ENCODE measurements at regions not wholly inside any gene's neighbourhood (a gene's known extent, or its start where the extent isn't known, plus 50 kb on each side); places are given as distances from the start of the nearest gene placed in this dataset.

DNA sequence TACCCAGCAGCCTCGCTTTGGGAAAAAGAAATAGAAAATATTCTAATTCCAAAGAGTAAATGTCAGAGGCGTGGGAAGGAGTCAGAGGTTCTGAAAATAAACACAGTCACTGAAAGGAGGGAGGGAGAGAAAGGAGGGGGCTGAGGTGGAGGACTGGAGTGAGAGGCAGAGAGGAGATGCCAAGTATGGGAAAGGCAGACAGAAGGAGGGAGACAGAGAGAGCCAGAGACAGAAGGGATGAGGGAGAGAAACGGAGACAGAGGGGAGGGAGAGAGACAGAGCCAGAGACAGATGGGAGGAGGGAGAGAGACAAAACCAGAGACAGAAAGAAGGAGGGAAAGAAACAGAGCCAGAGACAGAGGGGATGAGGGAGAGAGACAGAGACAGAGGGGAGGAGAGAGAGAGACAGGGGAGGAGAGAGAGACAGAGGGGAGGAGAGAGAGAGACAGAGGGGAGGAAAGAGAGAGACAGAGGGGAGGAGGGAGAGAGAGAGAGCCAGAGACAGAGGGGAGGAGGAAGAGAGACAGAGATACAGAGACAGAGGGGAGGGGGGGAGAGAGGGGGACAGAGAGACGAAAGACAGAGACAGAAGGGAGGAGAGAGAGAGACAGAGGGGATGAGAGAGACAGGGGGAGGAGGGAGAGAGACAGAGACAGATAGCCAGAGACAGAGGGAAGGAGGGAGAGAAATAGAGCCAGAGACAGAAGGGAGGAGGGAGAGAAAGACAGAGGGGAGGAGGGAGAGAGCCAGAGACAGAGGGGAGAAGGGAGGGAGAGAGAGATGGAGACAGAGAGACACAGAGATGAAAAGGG lies 525.5 kb downstream of the MATN1 start:
- no peak overlapping the region for H3K4me3 ChIP-seq (ENCODE audit: low read depth, low read length)
- TF ChIP-seq, protein P1, sequence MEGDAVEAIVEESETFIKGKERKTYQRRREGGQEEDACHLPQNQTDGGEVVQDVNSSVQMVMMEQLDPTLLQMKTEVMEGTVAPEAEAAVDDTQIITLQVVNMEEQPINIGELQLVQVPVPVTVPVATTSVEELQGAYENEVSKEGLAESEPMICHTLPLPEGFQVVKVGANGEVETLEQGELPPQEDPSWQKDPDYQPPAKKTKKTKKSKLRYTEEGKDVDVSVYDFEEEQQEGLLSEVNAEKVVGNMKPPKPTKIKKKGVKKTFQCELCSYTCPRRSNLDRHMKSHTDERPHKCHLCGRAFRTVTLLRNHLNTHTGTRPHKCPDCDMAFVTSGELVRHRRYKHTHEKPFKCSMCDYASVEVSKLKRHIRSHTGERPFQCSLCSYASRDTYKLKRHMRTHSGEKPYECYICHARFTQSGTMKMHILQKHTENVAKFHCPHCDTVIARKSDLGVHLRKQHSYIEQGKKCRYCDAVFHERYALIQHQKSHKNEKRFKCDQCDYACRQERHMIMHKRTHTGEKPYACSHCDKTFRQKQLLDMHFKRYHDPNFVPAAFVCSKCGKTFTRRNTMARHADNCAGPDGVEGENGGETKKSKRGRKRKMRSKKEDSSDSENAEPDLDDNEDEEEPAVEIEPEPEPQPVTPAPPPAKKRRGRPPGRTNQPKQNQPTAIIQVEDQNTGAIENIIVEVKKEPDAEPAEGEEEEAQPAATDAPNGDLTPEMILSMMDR (IDR thresholded peaks at IDR 0.05; ENCODE audit: borderline replicate concordance, insufficient read depth, low read depth, low read length), result no peak

DNA sequence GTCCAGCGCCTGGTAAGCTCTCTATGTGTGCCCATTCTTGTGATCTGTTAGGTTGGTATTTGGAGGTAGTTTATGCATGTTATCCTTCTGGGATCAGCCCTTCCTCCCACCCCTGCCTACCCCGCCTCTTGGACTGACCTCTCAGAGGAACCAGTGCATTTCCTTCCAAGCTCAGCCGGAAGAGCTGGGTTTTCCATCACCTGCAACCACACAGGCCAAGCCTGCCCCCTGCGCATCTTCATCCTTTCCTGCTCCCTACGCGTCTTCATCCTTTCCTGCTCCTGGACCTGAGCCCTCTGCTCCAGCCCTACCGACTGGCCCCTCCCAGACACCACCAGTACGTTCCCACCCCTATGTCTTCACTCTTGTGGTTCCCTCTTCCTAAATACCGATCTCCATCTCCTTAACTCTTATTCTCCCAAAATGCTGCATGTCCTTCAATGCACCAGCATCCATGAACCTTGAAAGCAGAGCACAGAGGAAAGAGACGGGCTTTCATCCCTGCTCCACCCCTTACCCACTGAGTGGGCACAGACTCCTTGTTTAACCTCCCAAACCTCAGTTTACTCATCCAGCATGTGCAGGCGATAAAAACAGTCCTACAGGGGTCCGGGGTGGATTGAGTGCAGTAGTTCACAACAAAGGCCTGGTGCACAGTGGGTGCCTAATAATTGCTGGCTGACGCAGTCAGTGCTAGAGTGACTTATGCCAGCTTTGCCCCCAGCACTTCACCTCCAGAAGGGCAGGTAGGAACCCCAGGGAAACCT lies 526.3 kb downstream of the MATN1 start:
- TF ChIP-seq, protein P1 (IDR thresholded peaks at IDR 0.05; ENCODE audit: borderline replicate concordance, insufficient read depth, low read depth, low read length), result no peak
- no peak overlapping the region for H3K4me3 ChIP-seq (ENCODE audit: low read depth, low read length)

DNA sequence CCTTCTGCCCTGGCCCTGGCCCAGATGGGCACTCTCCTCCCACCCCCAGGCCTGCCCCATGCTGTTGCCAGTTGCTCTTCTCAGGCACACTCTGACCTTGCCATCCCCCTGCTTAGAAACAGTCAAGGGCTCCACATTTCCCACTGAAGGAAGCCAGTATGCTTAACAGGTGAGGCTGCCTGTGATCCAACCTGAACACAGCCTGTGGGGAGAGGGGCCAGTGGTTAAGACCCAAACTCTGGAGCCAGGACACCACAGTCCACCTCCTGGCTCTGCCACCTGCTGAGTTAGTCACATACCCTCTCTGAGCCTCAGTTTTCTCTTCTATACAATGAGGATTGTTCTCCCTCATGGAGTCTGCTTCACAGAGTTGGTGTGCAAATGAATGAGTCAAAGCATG lies 526.9 kb downstream of the MATN1 start:
- H3K4me3 ChIP-seq (ENCODE audit: low read depth, low read length), result no peak overlapping the region
- TF ChIP-seq, protein P1 (IDR thresholded peaks at IDR 0.05; ENCODE audit: borderline replicate concordance, insufficient read depth, low read depth, low read length), result no peak

DNA sequence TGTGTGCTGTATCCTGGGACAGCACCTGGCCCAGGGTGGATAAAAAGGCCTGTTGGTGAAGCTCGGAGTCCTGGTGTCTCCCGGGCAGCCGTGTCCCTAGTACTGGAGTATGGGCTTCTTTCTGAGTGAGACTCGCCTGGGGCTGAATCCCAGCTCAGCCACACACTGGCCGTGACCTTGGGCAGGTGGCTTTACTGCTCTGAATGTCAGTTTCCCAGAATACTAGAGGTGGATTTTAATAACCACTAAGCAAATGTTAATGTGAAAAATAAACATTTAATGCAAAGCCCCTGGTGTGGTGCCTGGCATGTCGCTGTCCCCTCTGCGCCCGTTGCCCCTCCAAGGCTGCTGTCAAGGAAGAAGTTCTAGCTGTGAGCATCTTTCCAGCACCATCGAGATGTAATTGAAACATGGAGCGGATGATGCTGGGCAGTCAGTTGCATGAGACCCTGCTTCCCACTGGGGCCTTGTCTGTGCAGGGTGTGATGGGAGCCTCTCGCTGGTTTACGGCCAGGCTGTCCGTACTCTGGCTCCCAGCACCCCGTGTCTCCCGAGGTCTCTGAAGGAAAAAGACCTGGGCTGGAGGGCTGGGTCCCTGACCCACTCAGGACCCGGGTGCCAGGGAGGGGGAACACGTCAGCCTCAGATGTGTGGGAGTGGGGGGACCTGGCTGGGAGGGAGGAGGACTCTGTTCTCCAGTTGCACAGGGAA lies 527.8 kb downstream of the MATN1 start:
- no peak overlapping the region for H3K4me3 ChIP-seq (ENCODE audit: low read depth, low read length)
- TF ChIP-seq, protein P1 (IDR thresholded peaks at IDR 0.05; ENCODE audit: borderline replicate concordance, insufficient read depth, low read depth, low read length), result no peak

DNA sequence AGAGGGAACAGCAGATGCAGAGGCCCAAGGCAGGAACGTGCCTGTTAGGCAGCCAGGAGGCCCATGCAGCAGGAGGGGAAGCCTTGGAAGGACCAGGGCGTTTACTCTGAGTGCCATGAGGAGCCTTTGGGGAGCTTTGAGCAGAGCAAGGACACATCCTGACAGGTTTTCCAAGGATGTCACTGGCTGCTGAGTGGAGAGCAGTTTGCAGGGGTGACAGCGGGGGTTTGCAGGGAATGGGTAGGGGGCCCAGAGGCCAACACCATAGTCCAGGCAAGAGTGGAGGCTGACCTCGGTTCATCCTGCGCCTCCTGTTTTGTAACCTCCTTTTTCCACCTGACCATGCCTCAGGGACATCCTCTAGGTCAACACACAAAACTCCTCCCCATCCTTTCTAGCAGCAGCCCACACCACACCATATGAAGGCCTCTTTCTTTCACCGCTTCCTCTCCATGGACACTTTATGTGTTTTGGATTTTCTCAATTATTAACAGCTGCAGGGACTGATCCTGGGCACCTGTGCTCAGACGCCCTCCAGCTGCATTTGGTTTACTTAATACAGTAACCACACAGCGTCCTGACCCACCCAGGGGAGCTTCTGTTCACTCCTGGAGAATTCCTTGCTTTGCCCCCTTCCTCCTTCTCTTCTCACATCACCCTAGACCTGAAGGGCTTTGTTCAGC lies 528.5 kb downstream of the MATN1 start:
- H3K4me3 ChIP-seq (ENCODE audit: low read depth, low read length), result no peak overlapping the region
- TF ChIP-seq, protein P1 (IDR thresholded peaks at IDR 0.05; ENCODE audit: borderline replicate concordance, insufficient read depth, low read depth, low read length), result no peak

DNA sequence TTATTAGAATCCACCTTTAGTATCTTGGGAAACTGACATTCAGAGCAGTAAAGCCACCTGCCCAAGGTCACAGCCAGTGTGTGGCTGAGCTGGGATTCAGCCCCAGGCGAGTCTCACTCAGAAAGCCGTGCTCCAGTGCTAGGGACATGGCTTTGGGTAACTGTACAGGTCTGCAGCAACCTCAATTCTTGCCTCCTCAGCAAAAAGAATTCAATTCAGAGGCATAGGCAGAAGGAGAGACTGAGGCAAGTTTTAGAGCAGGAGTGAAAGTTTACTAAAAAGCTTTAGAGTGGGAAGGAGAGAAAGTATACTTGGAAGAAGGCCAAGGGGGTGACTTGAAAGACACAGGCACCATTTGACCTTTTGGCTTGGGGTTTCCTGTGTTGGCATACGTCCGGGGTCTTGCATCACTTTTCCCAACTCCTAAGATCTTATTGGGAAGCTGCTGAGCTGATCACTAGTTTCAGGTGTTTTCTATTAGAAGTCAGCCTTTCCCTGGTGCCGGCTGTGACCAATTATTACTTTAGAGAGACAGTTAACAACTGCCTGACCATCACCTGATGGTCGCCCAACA lies 529.3 kb downstream of the MATN1 start:
- TF ChIP-seq, protein P1 (IDR thresholded peaks at IDR 0.05; ENCODE audit: borderline replicate concordance, insufficient read depth, low read depth, low read length), result no peak
- H3K4me3 ChIP-seq (ENCODE audit: low read depth, low read length), result no peak overlapping the region

Data from GM12875 (cell line).